HG02610 (cell line): ENCODE measurements at regions not wholly inside any gene's neighbourhood (a gene's known extent, or its start where the extent isn't known, plus 50 kb on each side); places are given as distances from the start of the nearest gene placed in this dataset.

Experiments
- ATAC-seq: cut with Tn5 transposase; IDR thresholded peaks from one replicate; pipeline ENCODE4 v1.9.1; 2021; ENCODE audit warnings: mild to moderate bottlenecking, moderate library complexity; ENCODE audit not compliant: unreplicated experiment

DNA sequence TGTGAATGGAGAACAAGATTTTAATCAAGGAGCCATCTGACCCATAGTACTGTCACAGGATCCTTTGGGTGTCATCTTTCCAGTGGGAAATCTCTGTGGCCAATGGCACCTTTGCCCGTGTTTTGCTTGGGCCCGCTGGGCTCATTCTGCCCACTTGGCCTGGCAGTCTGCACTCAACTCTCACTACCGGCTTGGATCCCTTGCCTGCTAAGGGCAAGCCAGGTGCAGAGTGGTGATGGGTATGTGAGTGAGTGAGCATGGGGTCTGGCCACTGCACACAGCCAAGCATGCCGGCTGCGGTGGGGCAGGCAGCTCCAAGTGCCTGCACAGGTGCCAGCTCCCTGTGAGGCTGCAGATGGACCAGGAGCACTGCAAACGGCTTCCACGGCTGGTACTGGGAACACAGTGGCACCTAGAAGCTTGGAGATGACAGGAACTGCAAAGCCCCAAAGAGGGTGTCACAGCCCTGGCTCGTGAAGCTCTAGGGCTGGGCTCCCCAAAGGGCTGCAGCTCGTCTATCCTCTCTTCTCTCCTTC, 454.5 kb downstream of the TMA16 start:
- no peak for ATAC-seq

DNA sequence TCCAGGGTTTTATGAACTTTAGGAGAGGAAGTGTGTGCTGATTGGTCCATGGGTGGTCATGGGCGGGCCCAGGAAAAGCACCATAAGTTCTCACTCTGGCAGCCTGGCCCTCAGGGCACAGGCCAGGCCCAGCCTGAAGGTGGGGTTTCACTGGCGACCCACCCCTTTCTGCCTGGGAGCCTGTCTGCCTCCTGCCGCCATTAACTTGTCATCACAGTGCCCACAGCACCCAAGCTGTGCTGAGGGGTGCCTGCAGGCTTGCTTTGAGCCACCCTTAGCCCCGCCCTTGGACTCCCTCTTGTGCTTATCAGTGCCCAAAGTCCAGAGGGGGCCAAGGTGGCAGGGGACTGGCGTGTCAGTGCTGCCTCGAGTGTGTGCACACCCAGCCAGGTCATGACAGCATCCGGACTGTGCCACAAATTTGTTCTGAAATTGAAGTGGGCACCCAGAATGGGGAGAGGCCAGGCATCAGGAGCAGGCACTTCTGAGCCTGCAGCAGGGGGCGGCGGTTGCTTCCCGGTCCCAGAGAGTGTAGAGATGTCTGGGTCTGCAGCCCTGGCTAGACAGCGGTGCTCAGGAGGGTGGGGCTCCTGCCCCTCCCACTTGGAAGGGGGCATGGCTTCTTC, 455.6 kb downstream of the TMA16 start:
- ATAC-seq = no peak

DNA sequence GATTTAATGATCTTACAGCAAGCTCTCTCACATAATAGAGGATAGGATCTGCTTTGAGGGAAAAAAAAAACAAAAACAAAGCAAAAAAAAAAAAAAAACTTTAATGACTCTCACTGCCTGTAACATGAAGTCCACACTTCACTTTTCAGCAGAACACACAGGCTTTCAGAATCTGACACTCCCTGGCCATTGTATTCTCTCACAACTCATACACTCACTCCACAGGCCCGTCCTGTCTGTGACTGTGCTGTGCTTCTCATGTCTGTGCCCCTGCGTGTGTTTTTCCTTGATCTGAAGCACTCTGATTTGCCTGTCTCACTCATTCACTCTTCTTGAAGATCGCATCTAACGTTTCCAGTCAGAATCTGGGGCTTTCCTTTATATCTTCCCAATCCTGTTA, 460.8 kb downstream of the TMA16 start:
- ATAC-seq = no peak

- no peak for ATAC-seq
These were observed 464.3 kb downstream of the TMA16 start for GRCh38 chr4:163958751-163959150.

- ATAC-seq = no peak
These were observed 465.4 kb downstream of the TMA16 start for GRCh38 chr4:163959932-163960331.

- ATAC-seq = no peak
These were observed 472.1 kb downstream of the TMA16 start for GRCh38 chr4:163966612-163967011.

- ATAC-seq = peak; percentile 64
These were observed 472.8 kb downstream of the TMA16 start for GRCh38 chr4:163967263-163967662.

DNA sequence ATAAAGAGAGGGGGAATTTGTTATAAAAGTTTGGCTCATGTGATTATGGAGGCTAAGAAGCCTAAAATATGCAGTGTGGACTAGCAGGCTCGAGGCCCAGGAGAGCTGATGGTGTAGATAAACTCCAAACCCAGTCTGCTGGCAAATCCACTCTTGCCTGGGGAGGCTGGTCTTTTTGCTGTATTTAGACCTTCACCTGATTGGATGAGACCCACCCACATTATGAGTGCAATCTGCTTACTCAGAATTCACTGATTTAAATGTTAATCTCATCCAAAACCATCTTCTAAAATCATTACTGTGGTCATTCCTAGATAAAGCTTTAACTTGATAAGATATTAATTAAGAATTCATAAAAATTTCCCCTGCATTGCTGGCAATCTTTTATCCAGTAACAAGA, 473.2 kb downstream of the TMA16 start:
- ATAC-seq = no peak

DNA sequence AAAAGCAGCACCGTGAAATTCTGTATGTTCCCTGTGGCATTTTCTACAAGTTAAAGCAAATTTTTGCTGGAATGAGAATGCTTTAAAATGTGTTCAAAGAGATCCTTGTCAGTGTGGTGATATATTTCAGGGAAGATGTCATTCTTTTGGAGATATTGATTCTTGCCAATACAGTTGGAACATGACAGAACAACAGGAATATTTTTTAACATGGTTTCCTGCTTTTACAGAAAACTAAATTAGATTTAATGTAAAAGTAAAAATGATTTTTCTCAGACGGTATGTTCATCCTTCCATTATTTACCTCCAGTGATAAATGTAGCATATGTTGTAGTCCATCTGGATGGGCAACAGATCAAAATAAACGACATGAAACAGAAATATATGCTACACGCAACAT, 474.8 kb downstream of the TMA16 start:
- ATAC-seq = no peak

GRCh38 chr4:163976588-163976987, 482.1 kb downstream of the TMA16 start:
- no peak for ATAC-seq

GRCh38 chr4:163988391-163988790, 493.9 kb downstream of the TMA16 start:
- no peak for ATAC-seq

DNA sequence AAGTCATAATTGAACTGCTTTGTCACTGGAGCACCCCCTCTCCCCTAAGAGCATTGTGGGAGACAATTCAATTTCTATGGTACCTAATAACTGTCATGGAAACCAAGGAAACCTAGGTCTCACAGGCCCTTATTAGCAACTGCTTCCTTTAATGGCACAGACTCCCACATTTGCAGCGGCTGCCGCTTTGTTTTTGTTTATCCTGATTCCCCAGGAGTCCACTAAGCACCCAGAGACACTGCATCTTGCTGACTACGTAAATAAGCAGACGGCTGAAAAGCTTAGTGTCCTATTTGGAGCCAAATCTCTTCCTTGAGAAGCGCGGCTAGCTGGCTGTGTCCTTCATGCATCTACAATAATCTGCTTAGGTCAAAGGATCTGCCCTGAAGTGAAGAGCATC, 494.4 kb downstream of the TMA16 start:
- no peak for ATAC-seq

GRCh38 chr4:163991298-163991865, 496.9 kb downstream of the TMA16 start:
- no peak for ATAC-seq

DNA sequence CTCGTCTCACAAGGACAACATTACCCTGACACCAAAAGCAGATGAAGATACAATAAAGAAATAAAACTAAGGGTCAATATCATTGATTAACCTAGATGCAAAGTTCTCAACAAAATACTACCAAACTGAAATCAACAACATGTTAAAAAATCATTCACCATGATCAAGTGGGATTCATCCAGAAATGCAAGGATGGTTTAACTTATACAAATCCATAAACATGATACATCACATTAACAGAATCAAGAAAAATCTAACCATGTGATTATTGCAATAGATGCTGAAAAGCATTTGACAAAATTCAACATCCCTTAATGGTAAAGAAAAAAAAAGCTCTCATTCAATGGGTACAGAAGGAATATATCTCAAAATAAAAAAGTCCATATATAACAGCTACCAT, 514.9 kb downstream of the TMA16 start:
- no peak for ATAC-seq

DNA sequence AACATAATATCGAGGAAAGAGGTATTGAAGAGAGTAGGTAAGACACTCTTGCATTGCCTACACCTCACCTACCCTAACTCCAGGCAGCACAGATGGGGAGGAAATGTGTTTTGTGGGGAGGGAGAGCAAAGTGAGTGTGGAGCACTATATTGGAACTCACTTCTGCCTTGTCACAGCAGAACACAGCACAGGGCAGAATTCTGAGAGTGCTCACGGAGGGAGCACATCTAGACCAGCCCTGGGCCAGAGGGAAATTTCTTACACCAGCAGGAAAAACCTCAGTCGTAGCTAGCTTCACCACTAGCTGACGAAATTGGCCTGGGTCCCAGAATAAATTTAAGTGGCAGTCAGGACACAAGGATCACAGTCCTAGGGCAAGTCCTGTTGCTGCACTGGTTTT, 517.3 kb downstream of the TMA16 start:
- no peak for ATAC-seq

DNA sequence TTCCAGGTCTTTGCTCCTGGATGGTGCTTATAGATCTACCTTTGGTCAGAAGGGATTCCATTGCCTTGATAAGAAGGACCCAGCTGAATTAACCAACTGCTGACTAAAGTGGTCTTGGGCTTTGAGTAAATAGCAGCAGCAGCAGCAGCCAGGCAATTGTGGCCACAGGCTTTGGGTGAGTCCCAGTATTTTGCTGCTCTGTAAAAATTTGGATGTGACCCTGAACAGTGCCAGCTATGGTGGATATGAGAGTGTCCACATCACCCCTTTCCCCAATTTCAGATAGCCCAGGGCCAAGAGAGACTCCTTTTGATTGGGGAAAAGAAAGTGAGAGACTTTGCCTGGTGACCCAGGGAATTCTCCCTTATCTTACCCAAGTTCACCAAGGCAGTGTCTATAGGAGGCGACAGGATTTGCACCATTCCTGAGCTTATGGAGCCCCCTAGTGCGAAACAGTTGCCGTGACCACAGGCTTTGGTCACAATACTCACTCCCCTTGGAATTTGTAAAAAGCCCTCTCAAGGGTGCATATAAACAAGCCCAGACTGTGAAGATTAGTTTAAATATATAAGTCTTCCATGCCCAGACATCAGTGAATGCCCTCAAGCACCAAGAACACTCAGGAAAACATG, 518.0 kb downstream of the TMA16 start:
- ATAC-seq = no peak

DNA sequence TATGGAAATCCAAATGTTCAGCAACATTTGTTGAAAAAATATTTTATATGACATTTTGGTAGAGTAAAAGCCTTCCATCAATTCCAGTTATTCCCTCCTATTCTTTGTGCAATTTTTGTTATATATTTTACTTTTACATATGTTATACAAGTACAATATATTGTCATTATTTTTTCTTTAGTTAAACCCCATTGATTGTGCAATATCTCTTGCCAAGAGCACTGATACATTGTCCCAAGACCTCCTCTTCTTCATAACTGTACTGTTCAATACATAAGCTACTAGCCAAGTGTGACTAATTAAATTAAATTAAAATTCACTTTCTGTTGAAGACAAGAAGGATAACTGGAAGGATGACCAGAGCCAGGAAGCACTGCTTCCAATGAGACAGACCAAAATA, 527.5 kb downstream of the TMA16 start:
- no peak for ATAC-seq

- ATAC-seq = no peak
These were observed 528.7 kb downstream of the TMA16 start for GRCh38 chr4:164023214-164023613.

GRCh38 chr4:164027805-164028204, 533.3 kb downstream of the TMA16 start:
- ATAC-seq = no peak

DNA sequence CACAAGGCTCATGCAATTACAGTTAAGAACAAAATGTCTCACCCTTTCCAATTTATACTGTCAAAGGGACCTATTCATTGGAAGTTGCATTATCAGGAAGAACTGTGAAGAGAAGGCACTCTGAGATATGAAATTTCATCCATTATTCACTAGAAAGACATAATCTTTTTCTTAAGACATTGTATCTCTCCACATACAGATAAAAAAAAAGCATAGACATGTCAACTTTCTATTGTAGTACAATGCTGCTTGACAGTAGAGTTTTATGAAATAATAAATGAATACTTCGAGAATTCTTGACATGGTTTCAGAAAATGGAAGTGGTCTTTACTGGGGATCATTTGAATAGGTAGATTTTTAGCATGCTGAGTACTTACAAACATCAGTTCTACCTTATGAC, 545.0 kb downstream of the TMA16 start:
- no peak for ATAC-seq

DNA sequence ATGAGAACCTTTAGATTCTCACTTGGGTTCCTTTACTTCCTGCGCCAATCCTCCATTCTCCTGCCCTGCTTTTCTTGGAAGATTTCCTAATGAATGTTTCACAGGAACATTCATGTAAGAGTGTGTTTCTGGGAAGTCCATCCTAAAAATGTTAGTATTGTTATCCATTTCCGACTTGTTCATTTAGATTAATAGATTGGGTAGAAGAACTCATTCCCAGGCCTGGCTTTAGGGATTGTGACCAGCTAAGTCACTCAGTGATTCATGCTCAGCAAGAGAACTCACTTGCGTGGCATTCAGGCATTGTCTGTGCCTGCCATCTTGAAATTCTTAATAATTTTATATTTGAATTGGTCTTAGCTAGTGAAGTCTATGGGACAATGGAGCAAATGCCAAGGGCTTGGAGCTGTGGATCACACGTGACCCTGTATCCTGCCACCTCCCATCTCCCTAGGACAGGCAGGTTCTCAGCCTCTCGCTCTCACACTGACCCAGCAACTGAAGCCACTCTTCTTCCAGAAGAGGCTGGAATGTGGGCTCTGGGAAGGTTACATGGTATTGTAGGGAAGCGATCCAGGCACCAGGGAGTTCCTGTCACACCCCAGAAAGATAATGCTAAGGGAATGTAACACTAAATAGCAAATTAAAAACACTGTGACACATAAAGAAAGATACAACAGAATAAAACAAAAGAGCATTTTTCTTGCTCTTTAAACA, 562.1 kb downstream of the TMA16 start:
- no peak for ATAC-seq
